IMR-90 (cell line): ENCODE measurements at regions not wholly inside any gene's neighbourhood (a gene's known extent, or its start where the extent isn't known, plus 50 kb on each side); places are given as distances from the start of the nearest gene placed in this dataset.
A peak's percentile ranks its signal among the peaks of the same experiment; 100 is the strongest.

Experiments used
- ATAC-seq: fragments of 200-7000 bp; cut with Tn5 transposase; 2 replicates; pipeline ENCODE4 v1.9.1; 2020; ENCODE audit warnings: low read depth, mild to moderate bottlenecking, moderate library complexity
- BruUV-seq: library from RNA; stranded (reverse); fragments of 400-500 nt; replicated peaks from 2 replicates; lab custom pipeline; 2021; lab: Mats Ljungman, UMichigan
- CTCF ChIA-PET: fragments of 300-600 bp; formaldehyde crosslinking; extraction: SDS; loops from one replicate; lab custom pipeline; 2021; ENCODE audit warnings: antibody characterized with exemption; lab: Yijun Ruan, JAX
- POLR2A ChIA-PET: fragments of 300-600 bp; sonication (Branson Sonifier 250); formaldehyde crosslinking; loops from one replicate; lab custom pipeline; 2022; ENCODE audit warnings: antibody characterized with exemption; ENCODE audit not compliant: unreplicated experiment; lab: Charles Lee
- DNase-seq: peaks from one replicate; pipeline ENCODE4 v3.0.0; 2013
- H2AFZ ChIP-seq: replicated peaks from 2 replicates; pipeline ENCODE3; 2013; ENCODE audit warnings: low read length, mild to moderate bottlenecking; ENCODE audit not compliant: poor library complexity
- H2AK5ac ChIP-seq: 2 replicates; pipeline ENCODE4 v1.6.1; 2013; ENCODE audit warnings: low read depth, low read length, inconsistent platforms
- H2AK9ac ChIP-seq: replicated peaks from 2 replicates; pipeline ENCODE3; 2013; ENCODE audit warnings: mild to moderate bottlenecking, low read depth, low read length, moderate library complexity; ENCODE audit not compliant: poor library complexity
- H2BK120ac ChIP-seq: 2 replicates; pipeline ENCODE4 v1.6.1; 2013; ENCODE audit warnings: low read depth, low read length, inconsistent platforms
- H2BK15ac ChIP-seq: 3 replicates; pipeline ENCODE4 v1.6.1; 2013; ENCODE audit warnings: low read depth, low read length, inconsistent platforms
- H2BK20ac ChIP-seq: 2 replicates; pipeline ENCODE4 v1.6.1; 2013; ENCODE audit warnings: low read depth, mild to moderate bottlenecking, inconsistent platforms, low read length, moderate library complexity
- H2BK5ac ChIP-seq: 2 replicates; pipeline ENCODE4 v1.6.1; 2013; ENCODE audit warnings: mild to moderate bottlenecking, low read depth, low read length, inconsistent platforms; ENCODE audit not compliant: poor library complexity, severe bottlenecking
- H3K14ac ChIP-seq: replicated peaks from 2 replicates; pipeline ENCODE4 v1.6.1; 2013; ENCODE audit warnings: low read depth, low read length, inconsistent platforms
- H3K18ac ChIP-seq: 2 replicates; pipeline ENCODE4 v1.6.1; 2013; ENCODE audit warnings: low read depth, low read length, control low read depth
- H3K23ac ChIP-seq: 2 replicates; pipeline ENCODE4 v1.6.1; 2013; ENCODE audit warnings: low read depth, low read length, inconsistent platforms
- H3K27ac ChIP-seq: 2 replicates; pipeline ENCODE4 v1.5.1; 2013; ENCODE audit warnings: mild to moderate bottlenecking, control low read depth, low read length; ENCODE audit not compliant: insufficient read depth
- H3K27me3 ChIP-seq: 2 replicates; pipeline ENCODE4 v1.6.1; 2013; ENCODE audit warnings: low read length; ENCODE audit not compliant: control insufficient read depth, insufficient read depth
- H3K36me3 ChIP-seq: 2 replicates; pipeline ENCODE4 v1.6.1; 2013; ENCODE audit warnings: low read length, mixed read lengths; ENCODE audit not compliant: control insufficient read depth, insufficient read depth
- H3K4ac ChIP-seq: 2 replicates; pipeline ENCODE4 v1.6.1; 2013; ENCODE audit warnings: low read depth, low read length, inconsistent platforms
- H3K4me1 ChIP-seq: 2 replicates; pipeline ENCODE4 v1.6.1; 2013; ENCODE audit warnings: low read length, mixed read lengths; ENCODE audit not compliant: control insufficient read depth, insufficient read depth
- H3K4me2 ChIP-seq: 2 replicates; pipeline ENCODE4 v1.6.1; 2013; ENCODE audit warnings: low read depth, mild to moderate bottlenecking, control low read depth, low read length, moderate library complexity
- H3K4me3 ChIP-seq: 2 replicates; pipeline ENCODE4 v1.5.1; 2013; ENCODE audit warnings: low read depth, mild to moderate bottlenecking, control low read depth, low read length, moderate library complexity; ENCODE audit not compliant: insufficient read depth
- H3K56ac ChIP-seq: 2 replicates; pipeline ENCODE4 v1.6.1; 2013; ENCODE audit warnings: low read length, inconsistent platforms; ENCODE audit not compliant: insufficient read depth; ENCODE audit errors: extremely low read depth
- H3K79me1 ChIP-seq, 2 experiments: 2 replicates each; pipeline ENCODE4 v1.6.1; 2013; ENCODE audit warnings: low read length in 2 of 2, inconsistent platforms in 1 of 2, low read depth in 1 of 2
- H3K9ac ChIP-seq: 2 replicates; pipeline ENCODE4 v1.6.1; 2013; ENCODE audit warnings: low read depth, low read length, control low read depth
- H3K9me1 ChIP-seq: 2 replicates; pipeline ENCODE4 v1.6.1; 2013; ENCODE audit warnings: low read length, inconsistent platforms; ENCODE audit not compliant: insufficient read depth
- H3K9me3 ChIP-seq: 2 replicates; pipeline ENCODE4 v1.6.1; 2013; ENCODE audit warnings: low read length; ENCODE audit not compliant: control insufficient read depth, insufficient read depth
- H4K20me1 ChIP-seq: 2 replicates; pipeline ENCODE4 v1.6.1; 2013; ENCODE audit warnings: low read length, inconsistent platforms; ENCODE audit not compliant: insufficient read depth
- H4K5ac ChIP-seq: 2 replicates; pipeline ENCODE4 v1.6.1; 2013; ENCODE audit warnings: mild to moderate bottlenecking, low read depth, low read length, control low read depth
- H4K8ac ChIP-seq, 2 experiments: 2 replicates each; pipeline ENCODE4 v1.6.1; 2013; ENCODE audit warnings: low read depth in 2 of 2, low read length in 2 of 2, control low read depth in 1 of 2, inconsistent platforms in 1 of 2
- H4K91ac ChIP-seq: 2 replicates; pipeline ENCODE4 v1.6.1; 2013; ENCODE audit warnings: low read depth, low read length, inconsistent platforms; ENCODE audit not compliant: insufficient read depth
- CEBPB ChIP-seq: IDR thresholded peaks from 2 replicates; pipeline ENCODE4 v1.6.1; 2012; ENCODE audit warnings: low read depth, low read length, improper control_type of control experiment
- MXI1 ChIP-seq: IDR thresholded peaks from 2 replicates; pipeline ENCODE4 v1.6.1; 2012; ENCODE audit warnings: low read depth, mild to moderate bottlenecking, low read length, moderate library complexity, borderline replicate concordance
- WGBS, 2 experiments: methylation state at CpG; one replicate each; pipeline versions ENCODE4 v1.1.5 to v1.1.7; 2013; ENCODE audit warnings: missing lambda C conversion rate in 2 of 2; ENCODE audit not compliant: insufficient read length in 1 of 2; ENCODE audit errors: extremely low coverage in 2 of 2; 5-methylcytosine and 5-hydroxymethylcytosine counted together
- dilution Hi-C: fragments of 300-500 bp; cut with HindIII; formaldehyde crosslinking; loops from one replicate; pipeline ENCODE4 v1.14.3; 2018; ENCODE audit warnings: low sequenced_read_pairs; ENCODE audit not compliant: unreplicated experiment
- in situ Hi-C: fragments of 300-500 bp; cut with MboI; formaldehyde crosslinking; loops from 3 replicates; pipeline ENCODE4 v1.14.3; 2019; ENCODE audit warnings: low sequenced_read_pairs, inconsistent platforms, mixed read lengths
- intact Hi-C: fragments of 100-400 bp; cut with micrococcal nuclease; formaldehyde crosslinking; loops from 2 replicates; pipeline ENCODE4 v1.10.0; 2022

- Histone ChIP-seq H2BK120ac (no peak overlapping the region), H3K14ac (no peak overlapping the region), H3K4ac (no peak overlapping the region), H3K56ac (no peak overlapping the region), H4K20me1 (no peaks in the 10 kb centered on the region), H3K27ac (no peak overlapping the region), H3K36me3 (no peaks in the 10 kb centered on the region), H2AK9ac (no peak overlapping the region), H3K18ac (no peak overlapping the region), H2BK5ac (no peak overlapping the region), H3K4me3 (no peak overlapping the region), H3K79me1 (no peaks in the 10 kb centered on the region), H2BK20ac (no peak overlapping the region), H3K4me2 (peak overlapping the region; percentile 25; the same call in 1 of the 2 replicates), H2AK5ac (no peak overlapping the region), H3K4me1 (peaks cover 3% of the 10 kb centered on the region; the same call in 1 of the 2 replicates), H4K8ac (no peak overlapping the region), H2AFZ (no peak overlapping the region), H4K5ac (no peak overlapping the region), H3K9me1 (no peaks in the 10 kb centered on the region; the same call in 1 of the 2 replicates), H4K91ac (no peak overlapping the region), H3K9me3 (no peaks in the 10 kb centered on the region), H3K9ac (no peak overlapping the region), H3K23ac (no peak overlapping the region), H2BK15ac (no peak overlapping the region), H3K27me3 (no peaks in the 10 kb centered on the region)
- dilution Hi-C loops (no loop called here), in situ Hi-C loops (no loop called here), intact Hi-C loops (no loop called here)
- DNase-seq (peak; percentile 38), ATAC-seq (peak; percentile 11; the same call in 1 of the 2 replicates)
- no CpG with 5 or more reads among the region's 1 CpG for WGBS, 2 experiments
- no peak for TF ChIP-seq MXI1
- peak; percentile 24; the same call in 1 of the 2 replicates for TF ChIP-seq CEBPB
- ChIA-PET POLR2A (no interaction called here), CTCF (interaction anchor here (1.1 kb wide), 1 partner anchor 10 kb away, joined by 3 read pairs; no protein-coding TSS in a partner anchor)
- no TSS peak for BruUV-seq
Measured at GRCh38 chr6:74936886-74937285, 269.0 kb downstream of the COL12A1 start.
